K562 (cell line): ENCODE measurements at regions not wholly inside any gene's neighbourhood (a gene's known extent, or its start where the extent isn't known, plus 50 kb on each side); places are given as distances from the start of the nearest gene placed in this dataset.
A peak's percentile ranks its signal among the peaks of the same experiment; 100 is the strongest.

Experiments used
- ATAC-seq: fragments of 200-7000 bp; cut with Tn5 transposase; 3 replicates; pipeline ENCODE4 v1.9.1; 2020; ENCODE audit warnings: moderate library complexity
- BruUV-seq: library from RNA; stranded (reverse); fragments of 400-500 nt; replicated peaks from 2 replicates; lab custom pipeline; 2021; lab: Mats Ljungman, UMichigan
- CTCF ChIA-PET: fragments of 300-600 bp; formaldehyde crosslinking; extraction: SDS; loops from one replicate; lab custom pipeline; 2021; ENCODE audit warnings: low intra/inter-chr PET ratio; lab: Yijun Ruan, JAX
- POLR2A ChIA-PET: fragments of 300-600, 350-650 bp; sonication (Branson Sonifier 250); formaldehyde crosslinking; extraction: SDS; loops from one replicate; lab custom pipeline; 2021; ENCODE audit warnings: antibody characterized with exemption, inconsistent platforms; lab: Yijun Ruan, JAX
- DNase-seq, 4 experiments: peaks; one replicate each; pipeline versions ENCODE4 v3.0.0 to v3.0.0-alpha.2; 2011 to 2018; ENCODE audit warnings: low spot score in 3 of 4, mixed read lengths in 3 of 4; ENCODE audit errors: extremely low read depth in 1 of 4
- FAIRE-seq: peaks from 2 replicates; lab custom pipeline; 2011; peaks lifted over from hg19 to GRCh38; lab: Jason Lieb, UNC
- H2AFZ ChIP-seq: 2 replicates; pipeline ENCODE4 v1.6.0; 2011; ENCODE audit warnings: low read depth, low read length, control low read depth, inconsistent platforms
- H3K27ac ChIP-seq: fragments of 200-600 bp; 3 replicates; pipeline ENCODE4 v1.8.0; 2011; ENCODE audit warnings: low read depth, mild to moderate bottlenecking, control low read depth, inconsistent platforms, low read length, moderate library complexity, mixed read lengths; ENCODE audit errors: extremely low read depth
- H3K27me3 ChIP-seq, 2 experiments: fragments of 300-600 bp in 1 of 2; 2 replicates in 1 of 2; 3 replicates in 1 of 2; pipeline versions ENCODE4 v1.6.0 to v1.8.0; 2011; ENCODE audit warnings: inconsistent platforms in 2 of 2, low read length in 2 of 2, mild to moderate bottlenecking in 1 of 2, mixed read lengths in 1 of 2, moderate library complexity in 1 of 2; ENCODE audit not compliant: control insufficient read depth in 2 of 2, insufficient read depth in 2 of 2
- H3K36me3 ChIP-seq: fragments of 300-600 bp; 3 replicates; pipeline ENCODE4 v1.8.0; 2011; ENCODE audit warnings: mild to moderate bottlenecking, low read length, inconsistent platforms; ENCODE audit not compliant: control insufficient read depth, insufficient read depth
- H3K4me1 ChIP-seq, 2 experiments: fragments of 200-600 bp in 1 of 2; replicated peaks in 1 of 2; 2 replicates in 1 of 2; 3 replicates in 1 of 2; pipeline versions ENCODE4 v1.5.1 to v1.8.0; 2011; ENCODE audit warnings: inconsistent platforms in 2 of 2, low read length in 2 of 2, mild to moderate bottlenecking in 1 of 2, mixed read lengths in 1 of 2, moderate library complexity in 1 of 2; ENCODE audit not compliant: control insufficient read depth in 2 of 2, insufficient read depth in 2 of 2
- H3K4me2 ChIP-seq: 2 replicates; pipeline ENCODE4 v1.6.1; 2011; ENCODE audit warnings: low read length, control low read depth, inconsistent platforms, mixed read lengths; ENCODE audit not compliant: insufficient read depth
- H3K4me3 ChIP-seq: fragments of 200-600 bp; sonication (generic), shearing (Covaris generic); 2 replicates; pipeline ENCODE4 v1.5.1; 2016; ENCODE audit warnings: control low read depth, inconsistent platforms
- H3K79me2 ChIP-seq: fragments of 200-600 bp; 3 replicates; pipeline ENCODE4 v1.8.0; 2011; ENCODE audit warnings: low read length, inconsistent platforms; ENCODE audit not compliant: control insufficient read depth, insufficient read depth
- H3K9ac ChIP-seq, 2 experiments: 2 replicates each; pipeline versions ENCODE4 v1.6.0 to v1.6.1; 2011; ENCODE audit warnings: low read depth in 2 of 2, low read length in 2 of 2, control low read depth in 1 of 2, inconsistent platforms in 1 of 2, mild to moderate bottlenecking in 1 of 2, mixed read lengths in 1 of 2; ENCODE audit not compliant: insufficient read depth in 1 of 2
- H3K9me1 ChIP-seq: one replicate; pipeline ENCODE4 v1.6.0; 2011; ENCODE audit warnings: inconsistent platforms, mild to moderate bottlenecking, low read length, moderate library complexity; ENCODE audit not compliant: control insufficient read depth, insufficient read depth
- H3K9me3 ChIP-seq: replicated peaks from 2 replicates; pipeline ENCODE4 v1.5.1; 2011; ENCODE audit warnings: low read depth, low read length, inconsistent platforms; ENCODE audit not compliant: control insufficient read depth, insufficient read depth
- H4K20me1 ChIP-seq: replicated peaks from 2 replicates; pipeline ENCODE4 v1.6.1; 2011; ENCODE audit warnings: low read length, inconsistent platforms, mixed read lengths; ENCODE audit not compliant: control insufficient read depth, insufficient read depth
- CEBPG ChIP-seq, 3 experiments: fragments of 200-800 bp in 1 of 3; sonication (Bioruptor generic) in 1 of 3; sonication (generic) in 1 of 3; formaldehyde crosslinking in 1 of 3; IDR thresholded peaks in 2 of 3; conservative IDR thresholded peaks in 1 of 3; 2 replicates each; pipeline versions ENCODE4 v1.6.1 to v1.8.0; 2016 to 2022; ENCODE audit warnings: missing compliant biosample characterization in 2 of 3, missing genetic modification characterization in 2 of 3, mild to moderate bottlenecking in 1 of 3, missing genetic modification reagents in 1 of 3
- DDX20 ChIP-seq: fragments of 450-650 bp; IDR thresholded peaks from 2 replicates; pipeline ENCODE4 v1.6.1; 2016; ENCODE audit warnings: missing genetic modification characterization, low read depth, mild to moderate bottlenecking, missing compliant biosample characterization, moderate library complexity
- GABPA ChIP-seq: fragments of 200-800 bp; sonication (Bioruptor generic); conservative IDR thresholded peaks from 2 replicates; pipeline ENCODE4 v1.6.1; 2016; ENCODE audit warnings: low read depth, missing genetic modification characterization, missing compliant biosample characterization
- POU5F1 ChIP-seq: fragments of 150-350 bp; IDR thresholded peaks from 2 replicates; pipeline ENCODE4 v1.6.1; 2014; ENCODE audit warnings: borderline replicate concordance, low read length, low read depth, mild to moderate bottlenecking; ENCODE audit not compliant: partially characterized antibody
- WGBS: fragments of 100-300 bp; shearing (Covaris generic); methylation state at CpG from one replicate; pipeline ENCODE4 v1.1.6; 2016; ENCODE audit warnings: low coverage, mixed read lengths; ENCODE audit not compliant: insufficient coverage; ENCODE audit errors: missing lambda C conversion rate; 5-methylcytosine and 5-hydroxymethylcytosine counted together
- in situ Hi-C: fragments of 300-500 bp; cut with MboI; formaldehyde crosslinking; loops from 4 replicates; pipeline ENCODE4 v1.15.0; 2018; ENCODE audit warnings: inconsistent platforms, mixed read lengths
- intact Hi-C: fragments of 100-400 bp; cut with micrococcal nuclease; formaldehyde crosslinking; loops from 2 replicates; pipeline ENCODE4 v1.14.2; 2022

GRCh38 chr1:229888561-229889001 is 178.5 kb upstream of the GALNT2 start:
- FAIRE-seq = no peak
- no peak for ATAC-seq
- no peak for DNase-seq
- no peak overlapping the region for H2AFZ ChIP-seq
- BruUV-seq = no TSS peak
- H3K36me3 ChIP-seq = no peaks in the 10 kb centered on the region
- ChIA-PET CTCF (no interaction called here), POLR2A (no interaction called here)
- no peaks in the 10 kb centered on the region for H3K4me1 ChIP-seq
- H3K9me3 ChIP-seq = no peaks in the 10 kb centered on the region
- H3K9me1 ChIP-seq = no peaks in the 10 kb centered on the region
- intact Hi-C loops = no loop called here
- H3K4me2 ChIP-seq = no peak overlapping the region
- no peaks in the 10 kb centered on the region for H4K20me1 ChIP-seq
- 2% methylated on average over 3 of the region's 3 CpGs for WGBS
- in situ Hi-C loops = no loop called here
- H3K79me2 ChIP-seq = no peaks in the 10 kb centered on the region
- H3K27ac ChIP-seq = no peak overlapping the region
- H3K27me3 ChIP-seq = peaks cover 24 to 36% of the 10 kb centered on the region in 2 experiments
- no peak overlapping the region for H3K4me3 ChIP-seq
- no peak overlapping the region for H3K9ac ChIP-seq
- TF ChIP-seq GABPA (tag) (peak; percentile 58; the same call in 1 of the 2 replicates), POU5F1 (no peak)

- Histone ChIP-seq H3K9me1 (no peaks in the 10 kb centered on the region), H3K9ac (no peak overlapping the region), H3K9me3 (no peaks in the 10 kb centered on the region), H2AFZ (no peak overlapping the region), H3K4me2 (no peak overlapping the region), H3K79me2 (no peaks in the 10 kb centered on the region), H4K20me1 (no peaks in the 10 kb centered on the region), H3K36me3 (no peaks in the 10 kb centered on the region), H3K27ac (no peak overlapping the region), H3K4me1 (no peaks in the 10 kb centered on the region), H3K4me3 (no peak overlapping the region), H3K27me3 (peaks cover 24 to 33% of the 10 kb centered on the region in 2 experiments)
- in situ Hi-C loops (no loop called here), intact Hi-C loops (no loop called here)
- ATAC-seq (no peak), FAIRE-seq (no peak), DNase-seq (no peak)
- TF ChIP-seq DDX20 (tag) (no peak), CEBPG (CRISPR knock-in tag; IDR thresholded peaks at IDR 0.05) (no peak), CEBPG (tag; conservative IDR thresholded peaks at IDR 0.05 in 1 of 2, IDR thresholded peaks at IDR 0.05 in 1 of 2) (0 out of 4 replicates have a peak, but pooled peaks of 1 of the 2 experiments have one; percentile 28)
- POLR2A ChIA-PET = no interaction called here
- BruUV-seq = no TSS peak
- CTCF ChIA-PET = no interaction called here
- 4% methylated on average over 1 of the region's 1 CpG for WGBS
Observed at GRCh38 chr1:229889031-229889517, 178.0 kb upstream of the GALNT2 start.
